AG08396 (cell line): ENCODE measurements at regions not wholly inside any gene's neighbourhood (a gene's known extent, or its start where the extent isn't known, plus 50 kb on each side); places are given as distances from the start of the nearest gene placed in this dataset.

Experiments
- DNase-seq: peaks from one replicate; pipeline ENCODE4 v3.0.0; 2012; ENCODE audit warnings: low spot score, mixed read lengths

DNA sequence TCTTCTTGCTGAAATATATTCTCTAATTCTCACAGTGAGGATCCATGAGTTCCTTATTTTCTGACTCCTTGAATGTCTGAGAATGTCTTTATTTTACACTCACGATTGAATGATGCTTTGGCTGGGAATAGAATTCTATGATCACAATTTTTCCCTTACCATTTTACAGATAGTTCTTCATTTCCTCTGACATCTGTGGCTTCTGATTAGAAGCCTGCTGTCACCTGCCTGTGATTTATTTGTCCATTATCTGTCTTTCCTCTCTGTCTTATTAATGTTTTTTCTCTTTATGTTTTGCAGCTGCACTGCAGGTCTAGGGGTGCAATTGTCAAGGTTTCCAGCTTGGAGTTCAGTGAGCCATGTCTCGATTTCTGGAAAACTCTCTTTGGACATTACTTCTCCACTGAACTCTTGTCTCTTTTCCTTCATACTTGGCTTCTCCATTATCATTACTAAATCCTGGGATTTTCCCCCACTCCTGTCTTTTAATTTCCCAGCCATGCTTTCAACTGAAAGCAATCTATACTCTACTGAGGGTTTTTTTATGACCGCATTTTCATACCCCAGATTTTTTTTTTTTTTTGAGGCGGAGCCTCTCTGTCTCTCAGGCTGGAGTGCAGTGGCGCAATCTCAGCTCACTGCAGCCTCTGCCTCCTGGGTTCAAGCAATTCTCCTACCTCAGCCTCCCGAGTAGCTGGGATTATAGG lies 85.8 kb upstream of the PRNP start:
- no peak for DNase-seq

DNA sequence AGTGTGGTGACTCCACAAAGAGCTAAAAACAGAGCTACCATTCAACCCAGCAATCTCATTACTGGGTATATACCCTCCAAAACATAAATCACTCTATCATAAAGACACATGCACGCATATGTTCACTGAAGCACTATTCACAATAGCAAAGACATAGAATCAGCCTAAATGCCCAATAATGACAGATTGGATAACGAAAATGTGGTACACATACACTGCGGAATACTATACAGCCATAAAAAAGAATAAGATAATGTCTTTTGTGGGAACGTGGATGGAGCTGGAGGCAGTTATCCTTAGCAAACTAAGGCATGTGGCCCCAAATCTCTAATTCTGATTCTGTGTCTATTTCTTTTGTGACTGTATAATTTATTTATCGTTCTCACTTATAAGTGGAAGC lies 89.0 kb upstream of the PRNP start:
- DNase-seq, result no peak

DNA sequence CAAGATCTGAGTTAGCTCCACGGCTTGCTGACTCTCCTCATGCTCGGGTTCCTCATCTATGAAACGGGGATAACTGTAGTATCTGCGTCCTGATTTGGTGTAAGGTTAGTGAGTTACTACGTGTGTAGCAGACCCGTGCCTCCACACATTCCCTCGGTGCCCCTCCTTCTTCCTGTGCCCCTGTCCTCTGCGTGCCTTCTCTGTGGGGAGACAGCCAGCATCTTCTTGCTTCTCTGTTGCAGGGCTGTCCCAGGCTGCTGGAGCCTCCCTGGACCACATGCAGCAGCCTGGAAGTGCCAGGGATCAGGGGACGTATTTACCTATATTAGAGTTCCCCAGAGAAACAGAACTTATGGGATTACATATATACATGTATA lies 93.1 kb upstream of the PRNP start:
- no peak for DNase-seq

DNA sequence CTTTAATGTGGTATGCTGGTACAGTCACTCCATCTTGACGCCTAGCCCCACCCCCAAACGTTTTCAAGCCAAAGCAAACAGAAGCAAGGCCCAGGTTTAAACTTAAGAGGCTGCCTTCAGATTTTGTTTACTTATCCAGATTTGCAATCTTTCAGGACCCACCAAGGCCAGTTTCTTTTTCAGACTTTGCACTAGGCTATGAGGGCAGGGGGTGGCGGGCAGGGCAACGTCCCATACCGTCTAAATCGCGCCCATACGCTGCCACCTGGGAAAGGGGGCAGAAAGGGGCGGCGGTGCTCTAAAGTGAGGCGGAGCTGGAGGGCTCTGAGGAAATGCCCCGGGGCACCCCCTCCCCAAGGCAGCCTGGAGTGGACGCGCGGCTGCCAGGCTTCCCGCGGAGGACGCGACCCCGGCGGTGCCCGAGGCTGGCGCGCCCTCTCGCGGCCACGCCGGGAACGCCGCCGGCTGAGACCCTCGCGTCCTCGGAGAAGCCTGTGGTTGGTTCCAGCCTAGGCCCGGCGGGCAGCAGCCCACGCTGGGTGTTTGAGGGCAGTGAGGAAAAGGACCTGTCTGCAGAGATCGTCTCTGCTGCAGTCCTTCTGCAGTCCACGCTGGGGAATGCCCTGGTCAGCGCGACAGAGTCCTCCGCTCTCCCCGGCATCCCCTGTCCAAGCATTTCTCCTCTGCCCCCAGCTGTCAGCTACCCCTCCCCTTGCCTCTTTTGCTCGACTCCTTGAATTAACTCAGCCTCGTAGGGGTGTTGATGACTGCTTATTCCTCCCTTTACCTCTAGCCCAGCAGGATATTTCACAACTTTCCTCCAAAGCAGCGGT lies 93.7 kb upstream of the PRNP start:
- DNase-seq, result peak; percentile 82

DNA sequence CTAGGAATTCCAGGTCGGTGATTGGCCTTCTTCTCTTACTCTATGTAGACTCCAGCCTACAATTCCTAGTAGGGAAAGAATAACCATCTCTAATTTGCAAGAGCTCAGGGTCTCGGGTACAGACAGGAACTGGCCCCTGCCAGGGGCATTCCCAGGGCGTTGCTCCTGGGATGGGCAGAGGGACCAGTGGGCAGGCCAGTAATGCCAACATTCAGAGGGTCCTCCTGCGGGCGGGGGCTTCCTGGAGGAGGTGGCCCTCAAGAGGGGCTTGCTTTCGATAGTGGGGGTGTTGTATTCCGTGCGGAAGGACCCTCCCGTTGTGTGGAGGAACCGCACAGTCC lies 94.3 kb upstream of the PRNP start:
- no peak for DNase-seq

DNA sequence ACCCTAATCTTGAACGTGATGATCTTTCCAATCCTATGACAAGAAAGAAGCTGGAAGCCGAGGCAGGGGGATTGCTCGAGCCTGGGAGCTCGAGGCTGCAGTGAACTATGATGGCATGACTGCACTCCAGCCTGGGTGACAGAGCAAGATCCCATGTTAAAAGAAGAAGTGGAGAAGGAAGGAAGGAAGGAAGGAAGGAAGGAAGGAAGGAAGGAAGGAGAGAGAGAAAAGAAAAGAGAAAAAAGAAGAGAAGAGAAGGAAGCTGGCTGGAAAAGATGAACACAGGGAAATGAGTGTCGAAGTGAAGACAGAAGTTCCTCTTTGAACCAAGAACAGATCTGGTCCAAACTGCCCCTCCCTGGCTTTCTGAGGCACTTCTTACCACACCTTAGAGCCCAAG lies 100.5 kb upstream of the PRNP start:
- DNase-seq, result no peak

DNA sequence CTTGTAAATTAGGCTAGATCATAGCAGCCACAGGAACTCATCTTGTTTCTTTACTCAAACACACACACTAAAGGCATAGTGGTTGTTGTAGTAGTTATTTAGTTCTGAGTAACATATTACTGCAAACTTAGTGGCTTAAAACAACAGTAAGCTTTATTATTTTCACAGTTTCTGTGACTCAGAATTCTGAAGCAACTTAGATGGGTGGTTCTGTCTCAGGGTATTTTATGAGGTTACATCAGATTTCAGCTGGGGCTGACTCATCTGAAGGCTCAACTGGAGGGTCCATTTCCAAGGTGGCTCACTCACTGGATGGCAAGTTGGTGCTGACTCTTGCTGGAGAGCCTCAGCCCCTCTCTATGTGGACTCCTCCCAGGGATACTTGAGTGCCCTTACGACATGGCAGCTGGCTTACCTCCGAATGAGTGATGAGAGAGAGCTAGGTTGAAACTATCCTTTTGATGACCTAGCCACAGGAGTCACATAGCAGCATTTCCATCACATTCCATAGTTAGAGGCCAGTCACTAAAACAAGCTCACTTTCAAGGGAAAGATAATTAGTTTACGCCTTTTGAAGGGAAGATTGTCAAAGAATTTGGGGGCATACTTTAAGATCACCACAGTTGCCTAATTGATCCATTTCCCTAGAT lies 101.0 kb upstream of the PRNP start:
- DNase-seq, result peak; percentile 53

DNA sequence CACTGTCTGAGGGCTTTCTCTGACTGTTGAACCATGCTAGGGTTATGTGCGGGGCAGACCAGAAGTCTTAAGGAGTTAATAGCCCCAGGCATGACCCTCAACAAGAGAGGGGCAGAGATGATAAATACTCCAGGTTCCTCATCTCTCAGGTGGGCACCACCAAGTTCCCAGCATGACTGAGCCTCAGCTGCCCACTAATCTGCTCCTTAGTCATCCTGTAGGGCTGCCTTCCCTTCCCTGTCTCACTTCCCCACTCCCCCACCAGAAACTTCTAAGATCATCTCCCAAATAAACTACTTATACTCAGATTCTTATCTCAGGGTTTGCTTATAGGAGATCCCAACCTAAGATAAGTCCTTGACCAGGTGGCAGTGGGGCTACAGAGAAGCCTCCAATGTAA lies 101.7 kb upstream of the PRNP start:
- DNase-seq, result no peak

DNA sequence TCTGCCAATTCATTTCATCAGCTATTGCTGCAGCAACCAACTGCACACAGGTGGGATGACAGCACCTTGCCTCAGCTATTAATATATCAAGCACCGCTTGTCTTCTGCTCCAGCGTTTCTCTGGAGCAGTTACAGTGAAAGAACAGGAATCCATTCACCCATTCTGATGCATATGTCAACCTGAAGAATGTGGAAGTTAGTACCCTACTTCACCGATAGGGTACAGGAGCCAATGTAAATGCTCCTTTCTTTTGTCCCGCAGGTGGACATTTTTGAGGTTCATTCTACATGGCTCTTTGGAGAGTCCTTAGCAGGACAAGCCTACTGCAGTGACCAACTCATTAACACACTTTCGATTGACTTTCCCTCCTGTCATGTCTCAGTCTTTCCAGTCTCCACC lies 104.4 kb upstream of the PRNP start:
- no peak for DNase-seq

DNA sequence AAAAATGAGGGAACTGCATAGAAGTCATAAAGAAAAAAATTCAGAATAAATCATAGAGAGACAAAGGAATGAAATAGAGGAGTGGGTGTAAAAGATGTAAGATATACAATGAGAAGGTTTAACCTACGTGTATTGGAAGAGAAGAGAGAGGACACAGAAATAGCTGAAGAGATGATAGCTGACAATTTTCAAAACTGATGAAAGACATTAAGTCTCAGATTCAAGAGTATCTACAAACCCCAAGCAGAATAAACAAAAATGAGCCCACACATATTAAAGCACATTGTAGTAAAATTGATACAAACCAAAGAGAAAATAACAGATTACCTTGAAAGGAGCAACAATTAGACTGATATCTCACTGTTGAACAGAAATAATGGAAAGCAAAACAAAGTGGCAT lies 107.9 kb upstream of the PRNP start:
- no peak for DNase-seq

DNA sequence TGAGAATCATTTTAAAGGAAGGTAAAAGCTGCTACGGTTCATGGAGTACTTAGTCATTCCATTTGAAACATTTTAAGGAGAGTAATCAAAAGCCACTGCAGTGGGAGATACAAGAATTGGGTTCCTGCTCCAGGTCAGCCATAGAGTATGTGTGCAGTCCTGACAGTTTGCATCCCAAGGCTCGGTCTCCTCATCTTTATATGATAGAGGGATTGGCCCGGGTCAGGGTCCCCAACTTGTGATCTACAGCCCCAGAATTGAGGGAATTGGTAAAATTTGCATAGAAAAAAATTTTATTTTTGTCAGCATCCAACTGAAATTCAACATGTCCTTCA lies 111.9 kb upstream of the PRNP start:
- no peak for DNase-seq

DNA sequence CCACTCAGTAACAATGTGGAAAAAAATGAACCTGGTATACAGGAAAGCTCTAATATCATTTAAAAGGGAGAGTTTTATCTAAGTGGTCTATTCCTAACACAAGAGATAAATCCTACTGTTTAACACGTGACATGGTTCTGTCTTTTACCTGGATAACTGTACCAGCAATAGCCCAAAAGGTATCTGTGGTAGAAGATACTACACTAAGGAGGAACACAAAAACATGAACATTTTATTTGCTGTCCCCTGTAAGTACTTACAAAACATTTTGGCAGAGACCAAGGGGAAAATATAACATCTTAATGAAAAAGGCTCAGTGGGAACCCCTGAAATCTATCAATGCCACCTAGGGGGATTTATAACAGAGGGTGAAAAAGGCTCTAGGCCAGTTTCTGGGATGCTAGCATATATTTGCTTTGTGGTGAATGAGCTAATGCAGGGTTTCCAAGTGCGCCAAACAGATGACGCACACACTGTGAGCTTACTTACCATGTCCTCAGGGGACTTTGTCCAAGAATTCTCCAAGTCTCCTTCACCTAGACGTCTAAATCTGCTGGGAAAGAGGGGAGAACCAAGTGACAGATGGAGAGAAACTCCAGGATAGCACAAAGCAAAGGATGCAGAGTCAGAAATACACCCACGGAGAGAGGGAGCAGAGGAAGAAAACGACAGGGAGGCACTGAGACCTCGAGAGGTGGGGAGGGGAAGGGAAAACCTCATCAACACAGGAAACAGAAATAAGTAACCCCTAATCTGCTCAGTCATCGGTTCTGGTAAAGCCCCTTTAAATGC lies 112.5 kb upstream of the PRNP start:
- DNase-seq, result peak; percentile 73

DNA sequence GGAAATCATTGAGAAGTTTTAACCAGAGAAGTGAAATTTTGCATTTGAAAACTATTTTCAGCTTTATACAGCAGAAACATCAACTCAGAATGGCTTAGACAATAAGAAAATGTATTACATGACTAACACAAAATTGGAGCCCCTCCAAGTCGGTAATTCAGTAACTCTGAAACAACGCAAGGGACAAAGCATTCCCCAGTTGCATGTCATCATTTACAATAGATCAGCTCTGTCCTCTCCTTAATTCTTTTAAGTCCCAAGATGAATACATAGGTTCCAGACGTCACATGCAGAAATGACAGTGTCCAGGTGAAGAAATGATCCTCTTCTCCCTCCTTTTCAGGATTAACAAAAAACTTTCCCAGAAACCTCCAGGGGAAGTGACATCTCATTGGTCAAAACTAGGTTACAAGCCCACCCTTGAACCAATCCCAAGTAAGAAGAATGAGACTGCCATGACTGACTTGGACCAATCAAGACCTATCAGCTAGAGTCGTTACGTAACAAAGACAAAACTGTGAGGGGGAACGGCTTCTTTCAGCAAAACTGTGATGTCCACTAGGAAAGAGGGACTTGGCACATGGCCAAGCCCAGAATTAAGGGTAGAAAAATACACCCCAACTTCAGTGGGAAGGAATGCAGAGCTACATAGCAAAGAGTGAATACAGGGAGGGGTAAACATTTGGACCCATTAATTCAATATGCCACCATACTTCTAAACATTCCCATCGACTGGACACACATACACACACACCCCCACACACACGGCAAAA lies 114.3 kb upstream of the PRNP start:
- DNase-seq, result no peak

DNA sequence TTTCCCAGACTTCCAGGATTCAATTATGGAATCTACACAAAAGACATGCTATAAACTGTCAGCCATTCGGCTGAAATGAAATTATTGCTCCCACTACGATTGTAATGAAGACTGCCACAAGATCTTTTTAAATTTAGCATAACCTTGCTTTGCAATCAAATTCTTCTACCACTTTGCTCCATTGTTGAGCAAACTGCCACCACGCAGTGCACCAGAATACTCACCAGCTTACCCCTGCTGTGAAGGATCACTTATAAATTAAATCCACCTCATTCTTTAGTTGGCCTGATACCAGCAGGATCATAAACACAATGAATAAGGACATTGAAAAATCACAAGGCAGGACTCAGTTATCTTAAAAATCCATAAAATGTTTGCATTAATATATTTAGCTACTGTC lies 116.4 kb upstream of the PRNP start:
- no peak for DNase-seq

DNA sequence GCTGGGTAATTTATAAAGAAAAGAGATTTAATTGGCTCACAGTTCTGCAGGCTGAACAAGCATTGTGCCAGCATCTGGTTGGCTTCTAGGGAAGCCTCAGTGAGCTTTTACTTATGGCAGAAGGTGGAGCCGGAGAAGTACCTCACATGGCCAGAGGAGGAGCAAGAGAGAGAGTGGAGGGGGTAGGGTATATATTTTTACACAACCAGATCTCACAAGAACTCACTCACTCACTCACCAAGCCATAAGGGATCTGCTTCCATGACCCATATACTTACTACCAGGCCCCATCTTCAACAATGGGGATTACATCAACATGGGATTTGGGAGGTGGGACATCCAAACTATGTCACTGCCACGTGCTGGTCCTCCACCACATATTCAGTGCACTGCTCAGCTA lies 117.2 kb upstream of the PRNP start:
- DNase-seq, result no peak

DNA sequence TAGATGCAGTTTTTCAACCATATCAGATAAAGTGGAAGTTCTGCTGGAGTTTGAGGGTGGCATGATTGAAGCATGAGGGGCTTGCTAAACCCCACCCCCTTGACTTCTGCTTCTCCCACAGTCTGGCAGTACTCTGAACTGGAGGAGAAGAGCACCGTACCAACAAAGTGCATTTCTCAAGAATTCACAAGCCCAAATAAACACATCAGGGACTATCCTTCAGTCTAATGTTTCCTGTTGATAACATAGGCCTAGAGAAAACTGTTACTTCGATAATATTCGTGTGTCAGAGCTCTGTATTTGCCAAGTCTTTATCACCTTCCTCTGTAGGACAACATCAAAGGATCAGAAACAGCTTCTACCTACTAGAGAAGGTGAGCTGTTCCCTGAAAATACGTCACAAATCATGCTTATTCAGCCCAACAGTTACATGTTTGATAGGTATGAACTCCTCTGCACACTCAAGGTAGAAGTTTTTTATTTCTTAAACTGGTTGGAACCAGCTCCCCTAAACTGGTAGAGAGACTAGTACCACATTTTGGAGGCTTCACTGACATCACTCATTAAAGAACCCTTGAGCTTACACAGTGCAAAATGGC lies 117.8 kb upstream of the PRNP start:
- DNase-seq, result no peak

DNA sequence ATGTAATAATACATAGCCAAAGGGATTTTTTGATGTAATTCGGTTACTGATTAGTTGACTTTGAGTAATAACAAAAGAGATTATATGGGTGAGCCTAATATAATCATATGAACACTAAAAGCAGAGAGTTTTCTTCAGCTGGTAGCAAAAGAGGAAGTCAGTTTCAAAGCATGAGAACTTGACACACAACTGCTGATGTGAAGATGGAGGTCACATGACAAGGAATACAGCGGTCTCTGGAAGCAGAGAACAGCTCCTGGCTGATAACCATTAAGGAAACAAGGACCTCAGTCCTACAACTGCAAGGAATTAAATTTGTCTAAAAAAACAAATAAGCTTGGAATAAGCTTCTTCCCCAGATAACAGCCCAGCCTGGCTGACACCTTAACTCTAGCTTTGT lies 119.1 kb upstream of the PRNP start:
- DNase-seq, result no peak

DNA sequence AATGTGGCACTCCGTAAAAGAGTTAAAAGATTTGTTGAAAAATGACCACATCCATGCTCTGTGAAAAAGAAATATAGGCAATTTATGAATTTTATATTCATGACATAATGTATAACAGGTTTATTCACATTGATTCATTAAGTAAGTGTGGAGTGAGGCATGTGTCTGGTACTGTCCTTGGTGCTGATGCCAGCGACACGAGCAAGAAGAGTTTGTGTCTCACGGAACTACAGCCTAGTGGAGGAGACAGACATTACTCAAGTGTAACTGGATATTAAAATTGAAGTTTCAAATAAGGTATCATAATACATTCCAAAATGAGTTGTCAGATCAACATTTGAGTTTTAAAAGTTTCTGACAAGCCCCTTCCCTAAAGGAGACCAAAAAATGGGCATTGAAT lies 122.7 kb upstream of the PRNP start:
- DNase-seq, result peak; percentile 44

DNA sequence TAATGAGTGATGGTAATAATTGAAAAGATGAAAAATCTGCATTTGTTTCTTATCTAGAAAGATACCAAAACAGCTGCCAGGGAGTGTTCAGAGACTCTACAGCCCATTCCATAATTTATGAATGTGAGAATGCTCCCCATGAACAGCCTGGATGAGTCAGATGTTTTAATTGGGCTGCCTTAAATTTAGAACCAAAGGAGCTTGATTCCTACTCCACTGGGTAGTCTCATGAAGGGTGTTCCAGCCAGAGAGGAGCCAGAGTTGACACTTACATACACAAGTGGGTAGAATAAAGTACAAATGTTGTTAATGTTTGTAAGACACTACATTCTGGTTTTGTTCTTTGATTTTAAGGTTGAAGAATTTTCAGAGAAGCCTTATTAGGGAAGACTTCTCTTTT lies 123.2 kb upstream of the PRNP start:
- DNase-seq, result no peak

DNA sequence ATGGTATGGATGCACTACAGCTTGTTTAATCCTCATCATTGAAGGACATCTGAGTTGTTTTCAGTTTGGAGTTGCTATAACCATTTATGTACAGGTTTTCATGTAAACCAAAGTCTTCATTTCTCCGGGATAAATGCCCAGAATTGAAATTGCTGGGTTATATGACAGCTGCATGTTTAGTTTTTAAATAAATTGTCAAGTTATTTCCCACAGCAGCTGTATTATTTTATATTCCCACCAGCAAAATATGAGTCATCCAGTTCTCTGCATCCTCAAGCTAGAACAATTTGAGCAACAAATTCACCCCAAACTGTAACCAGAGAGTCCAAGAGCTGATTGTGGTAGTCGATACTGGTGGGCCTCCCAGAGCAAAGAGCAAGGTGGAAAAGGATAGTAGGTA lies 125.6 kb upstream of the PRNP start:
- no peak for DNase-seq

DNA sequence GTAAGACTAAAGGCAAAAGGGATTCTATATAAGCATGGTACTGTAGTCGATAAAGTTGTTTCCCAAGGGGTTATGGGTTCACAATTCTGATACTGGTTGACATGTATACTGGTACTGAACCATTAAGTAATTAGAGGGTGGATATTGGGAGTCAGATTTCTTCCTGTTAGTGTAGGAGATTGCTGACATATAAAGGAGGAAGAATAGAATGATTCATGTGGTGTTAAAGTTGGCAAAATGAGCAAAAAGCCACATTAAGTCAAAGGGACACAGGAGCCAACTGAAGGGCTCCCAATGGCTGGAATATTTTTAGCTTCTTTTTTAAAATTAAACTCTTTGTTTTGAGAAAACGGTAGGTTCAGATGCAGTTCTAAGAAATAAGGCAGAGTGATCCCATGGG lies 126.3 kb upstream of the PRNP start:
- DNase-seq, result no peak

DNA sequence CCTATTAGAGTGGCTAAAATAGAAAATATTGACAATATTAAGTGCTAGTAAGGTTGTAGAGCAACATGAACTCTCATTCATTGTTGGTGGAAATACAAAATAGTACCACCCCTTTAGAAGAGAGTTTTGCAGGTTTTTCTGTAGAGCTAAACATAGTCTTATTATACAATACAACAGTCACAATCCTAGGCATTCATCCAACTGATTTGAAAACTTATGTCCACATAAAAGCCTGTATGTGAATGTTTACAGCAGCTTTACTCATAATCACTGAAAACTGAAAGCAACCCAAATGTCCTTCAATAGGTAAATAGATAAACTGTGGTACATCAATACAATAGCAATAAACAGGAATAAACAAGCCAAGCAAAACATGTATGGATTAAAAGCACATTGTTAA lies 127.2 kb upstream of the PRNP start:
- DNase-seq, result no peak
